PC-3 (cell line): ENCODE measurements at regions not wholly inside any gene's neighbourhood (a gene's known extent, or its start where the extent isn't known, plus 50 kb on each side); places are given as distances from the start of the nearest gene placed in this dataset.
A peak's percentile ranks its signal among the peaks of the same experiment; 100 is the strongest.

Experiments
- ATAC-seq: fragments of 200-7000 bp; cut with Tn5 transposase; 2 replicates; pipeline ENCODE4 v1.9.1; 2020; ENCODE audit warnings: mild to moderate bottlenecking, moderate library complexity
- BruUV-seq: library from RNA; stranded (reverse); fragments of 400-500 nt; replicated peaks from 2 replicates; lab custom pipeline; 2021; lab: Mats Ljungman, UMichigan
- CTCF ChIA-PET: fragments of 300-600 bp; sonication (Branson Sonifier 250); formaldehyde crosslinking; loops from one replicate; lab custom pipeline; 2022; ENCODE audit warnings: antibody characterized with exemption; lab: Charles Lee
- POLR2A ChIA-PET: fragments of 300-600 bp; sonication (Branson Sonifier 250); formaldehyde crosslinking; loops from one replicate; lab custom pipeline; 2022; ENCODE audit warnings: antibody characterized with exemption; ENCODE audit not compliant: unreplicated experiment; lab: Charles Lee
- DNase-seq: peaks from one replicate; pipeline ENCODE4 v3.0.0-alpha.2; 2015
- H2AFZ ChIP-seq: fragments of 300-600 bp; sonication (generic); 2 replicates; pipeline ENCODE4 v1.6.0; 2016; ENCODE audit warnings: antibody characterized with exemption, low read length
- H3F3A ChIP-seq: fragments of 300-600 bp; sonication (generic); one replicate; pipeline ENCODE4 v1.6.0; 2017; ENCODE audit warnings: antibody characterized with exemption, low read length, control low read depth, mild to moderate bottlenecking; ENCODE audit not compliant: unreplicated experiment
- H3K27ac ChIP-seq: fragments of 300-600 bp; sonication (generic); 2 replicates; pipeline ENCODE4 v1.5.1; 2016; ENCODE audit warnings: mild to moderate bottlenecking, low read length
- H3K27me3 ChIP-seq: fragments of 300-600 bp; sonication (generic); 2 replicates; pipeline ENCODE4 v1.6.1; 2016; ENCODE audit warnings: low read length, mixed read lengths
- H3K36me3 ChIP-seq: fragments of 300-600 bp; sonication (generic); 2 replicates; pipeline ENCODE4 v1.6.1; 2016; ENCODE audit warnings: low read depth, mixed run types, low read length, mixed read lengths
- H3K4me1 ChIP-seq: fragments of 300-600 bp; sonication (generic); 2 replicates; pipeline ENCODE4 v1.5.1; 2016; ENCODE audit warnings: low read length; ENCODE audit not compliant: insufficient read depth
- H3K4me2 ChIP-seq: fragments of 300-600 bp; sonication (generic); 2 replicates; pipeline ENCODE4 v1.6.0; 2016; ENCODE audit warnings: low read length
- H3K4me3 ChIP-seq: fragments of 300-600 bp; sonication (generic); 2 replicates; pipeline ENCODE4 v1.5.1; 2016; ENCODE audit warnings: mild to moderate bottlenecking, low read length, mixed read lengths
- H3K79me2 ChIP-seq: fragments of 300-600 bp; sonication (generic); 2 replicates; pipeline ENCODE4 v1.6.1; 2017; ENCODE audit warnings: low read length, mixed read lengths
- H3K9ac ChIP-seq: fragments of 300-600 bp; sonication (generic); 2 replicates; pipeline ENCODE4 v1.6.0; 2016; ENCODE audit warnings: mild to moderate bottlenecking, low read length
- H3K9me2 ChIP-seq: fragments of 300-600 bp; sonication (generic); replicated peaks from 2 replicates; pipeline ENCODE4 v1.6.1; 2016; ENCODE audit warnings: mixed run types, low read length, mixed read lengths
- H3K9me3 ChIP-seq: fragments of 300-600 bp; sonication (generic); 2 replicates; pipeline ENCODE4 v1.6.1; 2016; ENCODE audit warnings: low read length, mixed read lengths
- H4K20me1 ChIP-seq: fragments of 300-600 bp; sonication (generic); 2 replicates; pipeline ENCODE4 v1.6.1; 2016; ENCODE audit warnings: low read length, mixed read lengths
- CTCF ChIP-seq: fragments of 300-600 bp; sonication (generic); conservative IDR thresholded peaks from 2 replicates; pipeline ENCODE4 v1.5.1; 2017; ENCODE audit warnings: antibody characterized with exemption, low read depth, mild to moderate bottlenecking, low read length
- EZH2 ChIP-seq: fragments of 300-600 bp; sonication (generic); IDR thresholded peaks from one replicate; pipeline ENCODE4 v1.6.1; 2017; ENCODE audit warnings: antibody characterized with exemption, mild to moderate bottlenecking, low read length; ENCODE audit not compliant: unreplicated experiment
- EZH2phosphoT487 ChIP-seq: fragments of 300-600 bp; sonication (generic); IDR thresholded peaks from 2 replicates; pipeline ENCODE4 v1.6.1; 2018; ENCODE audit warnings: mild to moderate bottlenecking, antibody characterized with exemption, low read length, borderline replicate concordance
- intact Hi-C: fragments of 100-400 bp; cut with micrococcal nuclease; formaldehyde crosslinking; loops from 2 replicates; pipeline ENCODE4 v1.9.0; 2023

- Histone ChIP-seq H3K27me3 (no peaks in the 10 kb centered on the region), H3K4me3 (no peak overlapping the region), H3K4me1 (peaks cover 62% of the 10 kb centered on the region), H3K36me3 (no peaks in the 10 kb centered on the region), H3K27ac (peak overlapping the region; percentile 100), H2AFZ (no peak overlapping the region), H3K4me2 (peak overlapping the region; percentile 65), H4K20me1 (no peaks in the 10 kb centered on the region), H3K9ac (peak overlapping the region; percentile 91), H3K9me2 (no peaks in the 10 kb centered on the region), H3F3A (peaks cover 24% of the 10 kb centered on the region), H3K79me2 (peaks cover 20% of the 10 kb centered on the region), H3K9me3 (no peaks in the 10 kb centered on the region)
- POLR2A ChIA-PET, result interaction anchor here (0.6 to 1.6 kb wide), 10 partner anchors 10 to 550 kb away, joined by 3 to 29 read pairs (median 6); no protein-coding TSS in a partner anchor
- CTCF ChIA-PET, result interaction anchor here (1.0 kb wide), 1 partner anchor 195 kb away, joined by 3 read pairs; no protein-coding TSS in a partner anchor
- ATAC-seq (peak; percentile 68), DNase-seq (peak; percentile 96)
- BruUV-seq, result TSS peak; percentile 32
- TF ChIP-seq CTCF, result no peak
- intact Hi-C loops, result loop anchor here (1.0 to 2.0 kb wide), 6 partner anchors 25 to 230 kb away; no protein-coding TSS in a partner anchor
Observed at GRCh38 chrX:45710081-45710801, 509.6 kb upstream of the DIPK2B start.

GRCh38 chrX:45709381-45709780 is 508.7 kb upstream of the DIPK2B start:
- DNase-seq (peak; percentile 29), ATAC-seq (no peak)
- BruUV-seq, result no TSS peak
- Histone ChIP-seq H2AFZ (no peak overlapping the region), H4K20me1 (no peaks in the 10 kb centered on the region), H3K4me2 (peak overlapping the region; percentile 65), H3K27me3 (no peaks in the 10 kb centered on the region), H3K36me3 (no peaks in the 10 kb centered on the region), H3K9ac (peak overlapping the region; percentile 91), H3K4me3 (no peak overlapping the region), H3K9me3 (no peaks in the 10 kb centered on the region), H3K9me2 (no peaks in the 10 kb centered on the region), H3F3A (peaks cover 20% of the 10 kb centered on the region), H3K79me2 (peaks cover 20% of the 10 kb centered on the region), H3K4me1 (peaks cover 63% of the 10 kb centered on the region), H3K27ac (peak overlapping the region; percentile 100)
- ChIA-PET POLR2A (interaction anchor here (0.6 kb wide), 1 partner anchor 36 kb away, joined by 3 read pairs; no protein-coding TSS in a partner anchor), CTCF (no interaction called here)
- intact Hi-C loops, result no loop called here
- TF ChIP-seq CTCF, result no peak
- TF ChIP-seq EZH2phosphoT487, result no peak
- no peak for TF ChIP-seq EZH2

- ATAC-seq, result no peak
Observed at GRCh38 chrX:45699158-45699557, 498.5 kb upstream of the DIPK2B start.

More at GRCh38 chrX:45699158-45699557, 498.5 kb upstream of the DIPK2B start:
- Histone ChIP-seq H3F3A (no peaks in the 10 kb centered on the region), H3K9ac (no peak overlapping the region), H3K9me3 (no peaks in the 10 kb centered on the region), H2AFZ (no peak overlapping the region), H3K79me2 (no peaks in the 10 kb centered on the region), H4K20me1 (no peaks in the 10 kb centered on the region), H3K9me2 (no peaks in the 10 kb centered on the region), H3K4me1 (peaks cover 13% of the 10 kb centered on the region), H3K4me3 (no peak overlapping the region), H3K27ac (no peak overlapping the region), H3K36me3 (no peaks in the 10 kb centered on the region), H3K27me3 (no peaks in the 10 kb centered on the region), H3K4me2 (no peak overlapping the region)
- POLR2A ChIA-PET, result no interaction called here
- no peak for TF ChIP-seq CTCF
- no peak for TF ChIP-seq EZH2phosphoT487
- TF ChIP-seq EZH2, result no peak
- no TSS peak for BruUV-seq
- no peak for DNase-seq
- CTCF ChIA-PET, result no interaction called here
- intact Hi-C loops, result loop anchor here (5.0 kb wide), 1 partner anchor 182 kb away; no protein-coding TSS in a partner anchor
